Activated CD4-positive, alpha-beta T cell treated with anti-CD3 and anti-CD28 coated beads, Interleukin-2, Interleukin-6, amounts not matched to agents 100 ng/mL and 50 ng/mL, durations not matched to agents 16 hours and 8 hours (primary cell): ENCODE measurements at regions not wholly inside any gene's neighbourhood (a gene's known extent, or its start where the extent isn't known, plus 50 kb on each side); places are given as distances from the start of the nearest gene placed in this dataset.
"Not testable (repeated sequence)": the region's sequence is repeated elsewhere in the genome, so short reads cannot be mapped to it uniquely, and the experiment has no call there.

Experiments
- DNase-seq: peaks from one replicate; pipeline ENCODE4 v3.0.0-alpha.2; 2020

- no peak for DNase-seq
Observed at GRCh38 chr9:38253200-38253599, 139.3 kb upstream of the ALDH1B1 start.

- DNase-seq, result no peak
Observed at GRCh38 chr9:38251036-38251860, 141.3 kb upstream of the ALDH1B1 start.

GRCh38 chr9:38250279-38251035, 142.0 kb upstream of the ALDH1B1 start:
- no peak for DNase-seq

- DNase-seq, result no peak
Observed at GRCh38 chr9:38249587-38250210, 142.8 kb upstream of the ALDH1B1 start.

GRCh38 chr9:38249049-38249448, 143.5 kb upstream of the ALDH1B1 start:
- DNase-seq, result no peak

GRCh38 chr9:38246833-38247232, 145.7 kb upstream of the ALDH1B1 start:
- DNase-seq, result no peak

- no peak for DNase-seq
Observed at GRCh38 chr9:38244971-38245370, 147.5 kb upstream of the ALDH1B1 start.

- no peak for DNase-seq
Observed at GRCh38 chr9:38243993-38244392, 148.5 kb upstream of the ALDH1B1 start.

GRCh38 chr9:38242151-38242550, 150.4 kb upstream of the ALDH1B1 start:
- DNase-seq, result not testable (repeated sequence)

- DNase-seq, result no peak
Observed at GRCh38 chr9:38240051-38240450, 152.5 kb upstream of the ALDH1B1 start.

GRCh38 chr9:38235244-38235643, 157.3 kb upstream of the ALDH1B1 start:
- no peak for DNase-seq

- no peak for DNase-seq
Observed at GRCh38 chr9:38234479-38235170, 157.9 kb upstream of the ALDH1B1 start.

- no peak for DNase-seq
Observed at GRCh38 chr9:38233796-38234355, 158.6 kb upstream of the ALDH1B1 start.

- DNase-seq, result no peak
Observed at GRCh38 chr9:38233343-38233742, 159.2 kb upstream of the ALDH1B1 start.

- DNase-seq, result no peak
Observed at GRCh38 chr9:38232895-38233294, 159.6 kb upstream of the ALDH1B1 start.

- DNase-seq, result no peak
Observed at GRCh38 chr9:38229504-38230155, 160.6 kb upstream of the SHB start.

- no peak for DNase-seq
Observed at GRCh38 chr9:38229104-38229500, 160.1 kb upstream of the SHB start.

- DNase-seq, result no peak
Observed at GRCh38 chr9:38228331-38229103, 159.5 kb upstream of the SHB start.

- no peak for DNase-seq
Observed at GRCh38 chr9:38227656-38228055, 158.6 kb upstream of the SHB start.

- DNase-seq, result peak; percentile 42
Observed at GRCh38 chr9:38227061-38227540, 158.1 kb upstream of the SHB start.

GRCh38 chr9:38226491-38226951, 157.5 kb upstream of the SHB start:
- no peak for DNase-seq
